GM12892 (cell line): ENCODE measurements at regions not wholly inside any gene's neighbourhood (a gene's known extent, or its start where the extent isn't known, plus 50 kb on each side); places are given as distances from the start of the nearest gene placed in this dataset.

Source experiments
- POLR2AphosphoS5 ChIP-seq: IDR thresholded peaks from 2 replicates; pipeline ENCODE4 v1.6.1; 2011; ENCODE audit warnings: low read depth, low read length, control low read depth
- TAF1 ChIP-seq: IDR thresholded peaks from 2 replicates; pipeline ENCODE4 v1.6.1; 2011; ENCODE audit warnings: low read depth, mild to moderate bottlenecking, control low read depth, low read length, borderline replicate concordance

DNA sequence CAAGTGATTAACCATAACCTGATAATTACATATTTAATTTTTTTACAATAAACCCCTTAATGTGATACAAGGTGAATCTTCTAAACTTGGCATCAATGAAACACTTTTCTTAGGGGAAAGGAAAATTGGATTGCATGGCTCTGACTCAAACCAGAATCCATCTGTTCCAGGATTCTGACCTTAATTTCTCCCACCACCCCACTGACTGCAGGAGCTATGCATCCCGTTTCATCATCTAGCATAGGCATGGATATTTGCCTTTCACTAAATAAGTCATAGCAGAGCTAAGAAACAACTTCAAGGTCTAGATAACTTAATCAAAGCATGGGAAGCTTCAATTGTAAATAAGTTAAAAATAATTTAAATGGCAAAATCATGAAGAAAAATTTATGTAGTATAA, 156.3 kb downstream of the BTC start:
- no peak for TF ChIP-seq POLR2AphosphoS5
- no peak for TF ChIP-seq TAF1
